ENCODE measurements at regions not wholly inside any gene's neighbourhood (a gene's known extent, or its start where the extent isn't known, plus 50 kb on each side); places are given as distances from the start of the nearest gene placed in this dataset.

DNA sequence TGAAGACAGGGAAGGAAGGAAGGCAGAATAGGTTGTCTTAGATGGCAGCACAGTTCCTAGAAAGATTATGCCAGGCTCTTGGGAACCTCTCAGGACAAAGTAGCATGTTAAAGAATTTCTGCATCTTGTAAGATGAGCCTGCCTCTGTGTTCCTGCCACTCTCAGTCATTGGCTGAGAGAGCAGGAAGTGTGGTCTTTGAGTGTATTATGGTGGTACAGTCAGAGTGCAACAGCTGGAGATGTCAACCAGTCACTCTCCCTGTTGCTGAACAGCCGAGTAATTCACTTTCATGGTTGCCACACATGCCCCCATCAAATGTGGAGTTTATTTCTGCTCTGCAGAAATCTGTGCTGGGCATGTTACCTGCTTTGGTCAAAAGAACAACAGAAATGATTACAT is 659.6 kb upstream of the RIOK2 start:
- Histone ChIP-seq H3K4me1 (ENCODE audit: insufficient read depth) (peaks cover 31% of the 10 kb centered on the region), H3K4me2 (ENCODE audit: unreplicated experiment) (no peak overlapping the region), H3K4me3 (no peak overlapping the region), H3F3A (ENCODE audit: insufficient read depth) (peaks cover 4% of the 10 kb centered on the region; the same call in 1 of the 2 replicates), H3K9me3 (ENCODE audit: low read depth) (no peaks in the 10 kb centered on the region), H3K36me3 (ENCODE audit: low read depth) (no peaks in the 10 kb centered on the region), H3K27me3 (replicated peaks; ENCODE audit: insufficient read depth) (no peaks in the 10 kb centered on the region), H3K79me2 (ENCODE audit: insufficient read depth) (no peaks in the 10 kb centered on the region), H3K27ac (no peak overlapping the region), H2AFZ (no peak overlapping the region), H4K20me1 (ENCODE audit: insufficient read depth) (no peaks in the 10 kb centered on the region), H3K9ac (no peak overlapping the region), H3K9me2 (ENCODE audit: insufficient read depth) (no peaks in the 10 kb centered on the region)
- in situ Hi-C loops (cut with MboI) = no loop called here
- no peak for DNase-seq
- WGBS, 2 experiments (ENCODE audit: low coverage in 1 of 2, low lambda C conversion rate in 2 of 2, missing lambda C conversion rate in 2 of 2) = 100% methylated on average over 1 of the region's 1 CpG
- no peak for TF ChIP-seq EZH2phosphoT487 (IDR thresholded peaks at IDR 0.05; ENCODE audit: insufficient read depth, low read depth)
- no peak for TF ChIP-seq EZH2 (IDR thresholded peaks at IDR 0.05; ENCODE audit: insufficient read depth, poor library complexity, severe bottlenecking)

DNA sequence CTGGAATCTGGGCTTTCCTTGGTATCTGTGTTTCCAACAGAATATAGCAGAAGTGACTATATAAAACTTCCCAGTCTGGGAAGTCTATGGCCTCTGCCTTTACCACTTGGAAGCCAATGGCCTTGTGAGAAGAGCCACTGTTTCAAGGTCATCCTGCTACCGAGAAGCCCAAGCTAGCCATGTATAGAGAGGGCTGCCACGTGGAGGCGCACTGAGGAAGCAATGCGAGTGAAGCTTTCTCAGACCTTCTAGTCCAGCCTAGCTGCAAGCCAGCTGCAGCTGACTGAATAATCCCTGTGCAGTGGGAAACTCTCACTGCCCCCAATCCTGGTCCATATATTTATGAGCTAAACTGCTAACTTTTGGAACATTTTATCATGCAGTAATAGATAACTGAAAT is 661.8 kb upstream of the RIOK2 start:
- no peaks in the 10 kb centered on the region for H3K36me3 ChIP-seq (ENCODE audit: low read depth)
- WGBS, 2 experiments (ENCODE audit: low coverage in 1 of 2, low lambda C conversion rate in 2 of 2, missing lambda C conversion rate in 2 of 2) = 86 to 91% methylated on average over 4 of the region's 4 CpGs
- no peaks in the 10 kb centered on the region for H3K79me2 ChIP-seq (ENCODE audit: insufficient read depth)
- DNase-seq = no peak
- H3K4me3 ChIP-seq = no peak overlapping the region
- H3K4me2 ChIP-seq (ENCODE audit: unreplicated experiment) = no peak overlapping the region
- in situ Hi-C loops (cut with MboI) = no loop called here
- H3K9me3 ChIP-seq (ENCODE audit: low read depth) = no peaks in the 10 kb centered on the region
- TF ChIP-seq EZH2phosphoT487 (IDR thresholded peaks at IDR 0.05; ENCODE audit: insufficient read depth, low read depth) (no peak), EZH2 (IDR thresholded peaks at IDR 0.05; ENCODE audit: insufficient read depth, poor library complexity, severe bottlenecking) (no peak)
- no peaks in the 10 kb centered on the region for H3F3A ChIP-seq (ENCODE audit: insufficient read depth)
- H4K20me1 ChIP-seq (ENCODE audit: insufficient read depth) = no peaks in the 10 kb centered on the region
- H3K9ac ChIP-seq = no peak overlapping the region
- H3K27me3 ChIP-seq (replicated peaks; ENCODE audit: insufficient read depth) = no peaks in the 10 kb centered on the region
- H3K4me1 ChIP-seq (ENCODE audit: insufficient read depth) = peaks cover 11% of the 10 kb centered on the region
- no peak overlapping the region for H2AFZ ChIP-seq
- no peak overlapping the region for H3K27ac ChIP-seq
- H3K9me2 ChIP-seq (ENCODE audit: insufficient read depth) = no peaks in the 10 kb centered on the region

DNA sequence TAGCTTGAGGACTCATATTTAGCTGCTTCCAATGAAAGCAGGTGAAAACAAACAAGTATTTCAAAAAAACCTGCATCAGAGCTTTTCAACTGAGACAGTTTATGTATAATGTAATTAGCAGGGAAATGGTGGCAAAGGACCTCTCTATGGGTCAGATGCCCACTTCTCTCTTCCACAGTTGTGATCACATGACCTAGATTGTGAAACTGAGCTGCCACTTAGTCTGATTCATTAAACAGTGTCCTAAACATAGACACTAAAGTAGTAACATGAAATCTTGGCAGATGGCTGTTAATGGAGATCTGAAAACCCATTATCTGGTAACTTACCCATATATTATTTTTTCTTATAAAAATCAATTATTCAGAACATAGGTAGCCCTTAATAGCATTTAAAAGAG is 663.6 kb upstream of the RIOK2 start:
- Histone ChIP-seq H3K79me2 (ENCODE audit: insufficient read depth) (no peaks in the 10 kb centered on the region), H3K36me3 (ENCODE audit: low read depth) (no peaks in the 10 kb centered on the region), H3K9me3 (ENCODE audit: low read depth) (no peaks in the 10 kb centered on the region), H3K27ac (no peak overlapping the region), H3K4me2 (ENCODE audit: unreplicated experiment) (no peak overlapping the region), H3K4me1 (ENCODE audit: insufficient read depth) (no peaks in the 10 kb centered on the region), H3K4me3 (no peak overlapping the region), H3F3A (ENCODE audit: insufficient read depth) (no peaks in the 10 kb centered on the region), H2AFZ (no peak overlapping the region), H3K9me2 (ENCODE audit: insufficient read depth) (no peaks in the 10 kb centered on the region), H3K27me3 (replicated peaks; ENCODE audit: insufficient read depth) (no peaks in the 10 kb centered on the region), H4K20me1 (ENCODE audit: insufficient read depth) (no peaks in the 10 kb centered on the region), H3K9ac (no peak overlapping the region)
- TF ChIP-seq EZH2 (IDR thresholded peaks at IDR 0.05; ENCODE audit: insufficient read depth, poor library complexity, severe bottlenecking) = no peak
- DNase-seq = peak; percentile 5
- in situ Hi-C loops (cut with MboI) = no loop called here

DNA sequence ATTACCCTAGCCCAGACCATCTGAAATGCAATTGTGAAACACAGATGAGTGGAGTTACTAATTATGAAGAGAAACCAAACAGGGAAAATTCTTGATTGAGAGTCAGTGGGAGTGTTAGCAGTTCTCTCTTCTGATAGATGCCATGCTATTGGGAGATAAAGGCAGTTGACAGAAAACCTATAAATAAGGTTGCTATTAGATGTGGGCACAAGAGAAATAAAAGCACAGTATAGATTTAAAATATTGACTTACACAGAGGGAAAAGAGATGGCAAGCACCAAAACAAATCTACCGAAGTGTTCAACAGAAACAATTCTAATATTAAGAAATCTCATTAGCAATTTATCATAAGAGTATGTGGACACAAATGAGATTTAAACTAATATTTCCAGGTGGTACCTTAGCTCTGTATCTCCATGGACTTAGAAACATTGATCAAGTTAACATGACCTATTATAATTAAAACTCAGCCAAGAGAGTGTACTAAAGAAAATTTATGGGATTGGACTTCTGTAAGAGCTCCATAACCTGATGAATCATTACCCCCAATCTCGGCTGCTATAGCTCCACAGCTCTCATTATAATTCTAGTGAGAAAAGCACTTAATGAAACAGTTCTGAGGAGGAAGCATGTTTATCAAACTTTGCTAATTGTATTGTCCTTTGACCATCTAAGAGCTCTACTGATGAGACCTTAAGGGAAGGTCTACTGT is 665.0 kb upstream of the RIOK2 start:
- DNase-seq = no peak
- no peak overlapping the region for H3K27ac ChIP-seq
- no peaks in the 10 kb centered on the region for H3K9me2 ChIP-seq (ENCODE audit: insufficient read depth)
- no peaks in the 10 kb centered on the region for H3K4me1 ChIP-seq (ENCODE audit: insufficient read depth)
- H3K9ac ChIP-seq = no peak overlapping the region
- H3F3A ChIP-seq (ENCODE audit: insufficient read depth) = no peaks in the 10 kb centered on the region
- no peak for TF ChIP-seq EZH2 (IDR thresholded peaks at IDR 0.05; ENCODE audit: insufficient read depth, poor library complexity, severe bottlenecking)
- TF ChIP-seq EZH2phosphoT487 (IDR thresholded peaks at IDR 0.05; ENCODE audit: insufficient read depth, low read depth) = no peak
- H3K36me3 ChIP-seq (ENCODE audit: low read depth) = no peaks in the 10 kb centered on the region
- no peak overlapping the region for H3K4me2 ChIP-seq (ENCODE audit: unreplicated experiment)
- no peaks in the 10 kb centered on the region for H4K20me1 ChIP-seq (ENCODE audit: insufficient read depth)
- in situ Hi-C loops (cut with MboI) = no loop called here
- H3K27me3 ChIP-seq (replicated peaks; ENCODE audit: insufficient read depth) = no peaks in the 10 kb centered on the region
- no peaks in the 10 kb centered on the region for H3K79me2 ChIP-seq (ENCODE audit: insufficient read depth)
- WGBS, 2 experiments (ENCODE audit: low coverage in 1 of 2, low lambda C conversion rate in 2 of 2, missing lambda C conversion rate in 2 of 2) = 82 to 87% methylated on average over 2 of the region's 2 CpGs
- no peak overlapping the region for H2AFZ ChIP-seq
- no peak overlapping the region for H3K4me3 ChIP-seq
- no peaks in the 10 kb centered on the region for H3K9me3 ChIP-seq (ENCODE audit: low read depth)

DNA sequence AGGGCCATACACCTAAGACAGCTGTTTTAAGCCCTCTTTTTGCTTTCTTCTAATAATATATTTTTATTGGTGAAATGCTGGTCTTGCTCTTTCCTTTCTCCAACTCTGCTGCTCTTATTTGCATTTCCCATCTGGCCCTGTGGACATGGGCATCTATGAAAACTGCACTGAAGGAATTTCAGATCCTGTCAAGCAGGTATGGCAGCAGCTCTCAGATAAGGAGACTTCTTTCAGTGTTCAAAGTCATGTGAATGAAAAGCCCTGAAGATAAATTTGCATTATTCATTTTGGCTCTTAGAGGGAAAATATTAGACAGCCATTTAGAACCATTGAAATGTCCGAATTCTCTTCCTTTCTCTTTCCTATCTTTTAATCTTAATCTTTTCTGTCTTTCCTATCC is 668.0 kb upstream of the RIOK2 start:
- in situ Hi-C loops (cut with MboI) = no loop called here
- no peak for DNase-seq
- H3K9me2 ChIP-seq (ENCODE audit: insufficient read depth) = no peaks in the 10 kb centered on the region
- no peak overlapping the region for H3K9ac ChIP-seq
- H3K79me2 ChIP-seq (ENCODE audit: insufficient read depth) = no peaks in the 10 kb centered on the region
- 93 to 94% methylated on average over 1 of the region's 1 CpG for WGBS, 2 experiments (ENCODE audit: low coverage in 1 of 2, low lambda C conversion rate in 2 of 2, missing lambda C conversion rate in 2 of 2)
- no peak overlapping the region for H3K4me3 ChIP-seq
- H3K4me2 ChIP-seq (ENCODE audit: unreplicated experiment) = no peak overlapping the region
- no peaks in the 10 kb centered on the region for H3K4me1 ChIP-seq (ENCODE audit: insufficient read depth)
- no peaks in the 10 kb centered on the region for H3F3A ChIP-seq (ENCODE audit: insufficient read depth)
- no peaks in the 10 kb centered on the region for H4K20me1 ChIP-seq (ENCODE audit: insufficient read depth)
- H3K27me3 ChIP-seq (replicated peaks; ENCODE audit: insufficient read depth) = no peaks in the 10 kb centered on the region
- no peaks in the 10 kb centered on the region for H3K9me3 ChIP-seq (ENCODE audit: low read depth)
- no peak overlapping the region for H2AFZ ChIP-seq
- no peak overlapping the region for H3K27ac ChIP-seq
- H3K36me3 ChIP-seq (ENCODE audit: low read depth) = no peaks in the 10 kb centered on the region
- no peak for TF ChIP-seq EZH2 (IDR thresholded peaks at IDR 0.05; ENCODE audit: insufficient read depth, poor library complexity, severe bottlenecking)
- no peak for TF ChIP-seq EZH2phosphoT487 (IDR thresholded peaks at IDR 0.05; ENCODE audit: insufficient read depth, low read depth)

Measured in GM23248 (cell line).